ENCODE measurements at regions not wholly inside any gene's neighbourhood (a gene's known extent, or its start where the extent isn't known, plus 50 kb on each side); places are given as distances from the start of the nearest gene placed in this dataset.

- no peak for TF ChIP-seq CTCF (IDR thresholded peaks at IDR 0.05; ENCODE audit: insufficient read depth, low read depth, low read length)
- TF ChIP-seq EZH2 (IDR thresholded peaks at IDR 0.05; ENCODE audit: insufficient read depth, low read length), result no peak
Measured at GRCh38 chr2:103233691-103234090, 471.9 kb downstream of the TMEM182 start.

All from astrocyte (in vitro differentiated cells and primary cell).